Activated naive CD8-positive, alpha-beta T cell (primary cell): ENCODE measurements at regions not wholly inside any gene's neighbourhood (a gene's known extent, or its start where the extent isn't known, plus 50 kb on each side); places are given as distances from the start of the nearest gene placed in this dataset.

Source experiments
- H3K27ac Mint-ChIP-seq: one replicate; pipeline ENCODE4 v1.8.0; 2021; ENCODE audit warnings: mixed read lengths
- H3K27me3 Mint-ChIP-seq: one replicate; pipeline ENCODE4 v1.8.0; 2021; ENCODE audit warnings: mixed read lengths
- H3K36me3 Mint-ChIP-seq: one replicate; pipeline ENCODE4 v1.8.0; 2021; ENCODE audit warnings: mixed read lengths
- H3K4me1 Mint-ChIP-seq: one replicate; pipeline ENCODE4 v1.8.0; 2021; ENCODE audit warnings: low read depth, mixed read lengths
- H3K4me3 Mint-ChIP-seq: one replicate; pipeline ENCODE4 v1.8.0; 2021; ENCODE audit warnings: mild to moderate bottlenecking, mixed read lengths
- H3K9me3 Mint-ChIP-seq: one replicate; pipeline ENCODE4 v1.8.0; 2021; ENCODE audit warnings: low read depth, mixed read lengths

GRCh38 chr3:14590569-14590968, 50.4 kb upstream of the GRIP2 start:
- Mint-ChIP-seq H3K4me1 (no peaks in the 10 kb centered on the region), H3K4me3 (no peak overlapping the region), H3K27ac (no peak overlapping the region), H3K27me3 (peaks cover 17% of the 10 kb centered on the region), H3K36me3 (no peaks in the 10 kb centered on the region), H3K9me3 (no peaks in the 10 kb centered on the region)

GRCh38 chr3:14592390-14592789, 52.2 kb upstream of the GRIP2 start:
- H3K27me3 Mint-ChIP-seq, result peaks cover 19% of the 10 kb centered on the region
- no peaks in the 10 kb centered on the region for H3K4me1 Mint-ChIP-seq
- no peak overlapping the region for H3K4me3 Mint-ChIP-seq
- no peaks in the 10 kb centered on the region for H3K9me3 Mint-ChIP-seq
- H3K36me3 Mint-ChIP-seq, result no peaks in the 10 kb centered on the region
- no peak overlapping the region for H3K27ac Mint-ChIP-seq

DNA sequence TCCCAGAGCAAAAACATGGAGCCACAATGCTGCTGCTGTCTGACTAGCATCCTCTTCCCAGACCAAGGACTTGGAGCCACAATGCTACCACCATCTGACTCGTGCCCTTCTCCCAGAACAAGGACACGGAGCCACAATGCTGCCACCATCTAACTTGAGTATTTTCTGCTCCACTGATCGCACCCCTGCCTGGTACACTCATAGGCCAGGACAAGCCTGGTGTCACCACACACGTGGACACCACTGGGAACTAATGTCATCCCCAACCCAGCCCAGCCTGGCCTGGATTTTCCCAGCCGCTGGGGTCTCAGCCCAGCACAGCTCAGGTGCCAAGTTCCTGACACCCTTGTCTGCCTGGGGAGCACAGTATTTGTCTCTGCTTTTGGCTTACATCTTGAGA, 52.7 kb upstream of the GRIP2 start:
- H3K4me1 Mint-ChIP-seq, result no peaks in the 10 kb centered on the region
- peaks cover 19% of the 10 kb centered on the region for H3K27me3 Mint-ChIP-seq
- no peaks in the 10 kb centered on the region for H3K9me3 Mint-ChIP-seq
- no peak overlapping the region for H3K27ac Mint-ChIP-seq
- no peaks in the 10 kb centered on the region for H3K36me3 Mint-ChIP-seq
- no peak overlapping the region for H3K4me3 Mint-ChIP-seq

GRCh38 chr3:14594234-14594633, 54.1 kb upstream of the GRIP2 start:
- Mint-ChIP-seq H3K27ac (no peak overlapping the region), H3K4me1 (peaks cover 3% of the 10 kb centered on the region), H3K4me3 (no peak overlapping the region), H3K9me3 (peaks cover 8% of the 10 kb centered on the region), H3K36me3 (no peaks in the 10 kb centered on the region), H3K27me3 (peaks cover 22% of the 10 kb centered on the region)

DNA sequence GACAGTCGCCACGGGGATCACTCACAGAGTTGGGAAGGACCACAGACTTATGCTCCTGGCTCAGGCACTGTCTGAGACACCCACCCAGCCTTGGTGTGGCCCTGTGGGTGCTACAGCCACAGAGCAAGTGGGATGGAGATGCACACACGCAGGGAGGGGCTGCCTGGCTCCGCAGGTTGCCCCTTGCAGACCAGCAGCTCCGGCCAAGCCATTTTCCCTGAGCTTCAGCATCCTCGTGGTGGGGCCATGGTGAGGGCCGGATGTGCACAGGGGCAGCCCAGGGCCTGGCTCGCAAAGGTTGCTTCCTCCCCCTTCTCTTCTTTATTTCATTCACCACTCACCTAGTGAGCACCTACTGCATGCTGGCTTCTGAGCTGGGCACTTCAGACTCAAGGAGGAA, 55.4 kb upstream of the GRIP2 start:
- H3K27ac Mint-ChIP-seq, result no peak overlapping the region
- peaks cover 8% of the 10 kb centered on the region for H3K9me3 Mint-ChIP-seq
- peaks cover 3% of the 10 kb centered on the region for H3K4me1 Mint-ChIP-seq
- no peaks in the 10 kb centered on the region for H3K36me3 Mint-ChIP-seq
- H3K4me3 Mint-ChIP-seq, result no peak overlapping the region
- peaks cover 28% of the 10 kb centered on the region for H3K27me3 Mint-ChIP-seq

- no peaks in the 10 kb centered on the region for H3K36me3 Mint-ChIP-seq
- H3K4me3 Mint-ChIP-seq, result no peak overlapping the region
- no peak overlapping the region for H3K27ac Mint-ChIP-seq
- H3K27me3 Mint-ChIP-seq, result peaks cover 32% of the 10 kb centered on the region
- H3K9me3 Mint-ChIP-seq, result peaks cover 8% of the 10 kb centered on the region
- H3K4me1 Mint-ChIP-seq, result peaks cover 3% of the 10 kb centered on the region
Observed at GRCh38 chr3:14597266-14597665, 54.3 kb upstream of the CCDC174 start.

GRCh38 chr3:14598143-14598569, 53.4 kb upstream of the CCDC174 start:
- H3K27ac Mint-ChIP-seq, result no peak overlapping the region
- peaks cover 8% of the 10 kb centered on the region for H3K9me3 Mint-ChIP-seq
- peaks cover 4% of the 10 kb centered on the region for H3K4me1 Mint-ChIP-seq
- H3K27me3 Mint-ChIP-seq, result peaks cover 32% of the 10 kb centered on the region
- H3K4me3 Mint-ChIP-seq, result no peak overlapping the region
- peaks cover under 1% of the 10 kb centered on the region for H3K36me3 Mint-ChIP-seq

- peaks cover 38% of the 10 kb centered on the region for H3K27me3 Mint-ChIP-seq
- H3K36me3 Mint-ChIP-seq, result peaks cover 3% of the 10 kb centered on the region
- H3K27ac Mint-ChIP-seq, result no peak overlapping the region
- H3K4me1 Mint-ChIP-seq, result peaks cover 6% of the 10 kb centered on the region
- H3K9me3 Mint-ChIP-seq, result peaks cover 8% of the 10 kb centered on the region
- H3K4me3 Mint-ChIP-seq, result no peak overlapping the region
Observed at GRCh38 chr3:14599488-14599887, 52.1 kb upstream of the CCDC174 start.

DNA sequence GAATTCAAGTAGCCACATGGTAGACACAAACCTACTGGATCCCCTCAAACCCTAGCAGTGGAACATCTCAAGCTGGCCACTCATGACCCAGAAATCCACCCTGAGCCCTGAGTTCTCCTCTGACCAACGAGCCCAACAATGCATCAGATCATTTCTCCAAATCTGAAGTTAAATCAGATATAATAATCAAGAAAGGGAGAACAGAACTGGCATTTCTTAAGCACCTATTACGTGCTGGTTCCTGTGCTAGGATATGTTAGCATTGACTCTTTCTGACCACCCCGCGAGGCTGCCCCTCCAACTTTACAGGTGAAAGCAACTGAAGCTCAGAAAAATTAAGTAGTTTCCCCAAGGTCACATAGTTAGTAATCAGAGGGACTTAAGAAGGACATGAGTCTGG, 51.5 kb upstream of the CCDC174 start:
- H3K9me3 Mint-ChIP-seq, result peaks cover 8% of the 10 kb centered on the region
- H3K4me3 Mint-ChIP-seq, result no peak overlapping the region
- H3K4me1 Mint-ChIP-seq, result peaks cover 6% of the 10 kb centered on the region
- H3K27me3 Mint-ChIP-seq, result peaks cover 44% of the 10 kb centered on the region
- peaks cover 3% of the 10 kb centered on the region for H3K36me3 Mint-ChIP-seq
- H3K27ac Mint-ChIP-seq, result no peak overlapping the region

DNA sequence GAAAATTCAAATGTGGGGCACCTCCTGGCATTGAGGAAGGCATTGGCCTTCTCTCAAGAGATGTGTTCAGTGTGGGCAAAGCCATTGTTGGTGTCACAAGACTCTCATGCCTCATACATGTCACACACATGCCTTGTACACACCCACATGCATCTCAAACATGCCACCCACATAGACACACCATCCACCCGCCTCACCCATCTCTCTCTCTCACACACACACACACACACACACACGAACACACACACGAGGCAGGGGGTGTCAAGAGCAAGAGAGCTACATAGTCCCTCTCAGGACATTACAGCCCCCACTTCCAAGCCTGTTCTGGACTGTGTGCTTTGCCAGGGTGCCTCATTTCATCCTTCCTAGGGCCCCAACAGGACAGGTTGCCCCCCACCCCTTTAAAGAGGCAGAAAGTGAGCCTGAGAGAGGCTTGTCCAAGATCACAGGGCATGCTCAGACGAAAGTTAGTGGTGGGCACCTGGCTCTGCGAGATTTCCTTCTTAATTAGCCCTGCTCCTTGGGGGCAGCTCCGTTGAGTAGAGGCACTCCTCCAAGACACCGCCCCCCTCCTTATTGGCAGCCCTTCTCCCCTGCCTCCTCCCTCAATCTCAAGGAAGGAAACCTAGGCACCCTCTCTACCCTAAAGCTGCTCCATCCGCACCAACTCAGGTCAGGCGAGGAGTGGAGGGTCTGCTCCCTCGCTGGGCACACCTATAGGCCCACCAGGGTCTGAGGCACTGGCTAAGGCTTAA, 50.5 kb upstream of the CCDC174 start:
- peaks cover 47% of the 10 kb centered on the region for H3K27me3 Mint-ChIP-seq
- H3K27ac Mint-ChIP-seq, result no peak overlapping the region
- peaks cover 6% of the 10 kb centered on the region for H3K4me1 Mint-ChIP-seq
- peaks cover 8% of the 10 kb centered on the region for H3K9me3 Mint-ChIP-seq
- H3K4me3 Mint-ChIP-seq, result no peak overlapping the region
- peaks cover 3% of the 10 kb centered on the region for H3K36me3 Mint-ChIP-seq

DNA sequence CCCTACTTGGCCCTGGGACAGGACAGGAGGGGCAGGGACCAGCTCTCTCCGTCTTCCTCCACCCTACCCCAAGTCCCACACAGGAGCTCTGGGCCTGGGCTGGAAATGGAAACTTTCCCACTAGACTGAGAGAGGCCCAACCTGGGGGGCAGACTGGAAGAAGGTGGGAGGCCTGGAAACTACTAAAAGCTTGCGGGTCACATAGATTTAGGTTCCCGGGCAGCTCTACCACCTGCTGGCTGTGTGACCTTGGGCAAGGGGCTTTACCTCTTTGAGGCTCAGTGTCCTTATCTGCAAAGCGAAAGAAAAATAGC, 49.9 kb upstream of the CCDC174 start:
- H3K4me1 Mint-ChIP-seq, result peaks cover 6% of the 10 kb centered on the region
- H3K27me3 Mint-ChIP-seq, result peaks cover 50% of the 10 kb centered on the region
- H3K9me3 Mint-ChIP-seq, result peaks cover 8% of the 10 kb centered on the region
- peaks cover 3% of the 10 kb centered on the region for H3K36me3 Mint-ChIP-seq
- peak overlapping the region; percentile 14 for H3K4me3 Mint-ChIP-seq
- H3K27ac Mint-ChIP-seq, result no peak overlapping the region
